ENCODE measurements at regions not wholly inside any gene's neighbourhood (a gene's known extent, or its start where the extent isn't known, plus 50 kb on each side); places are given as distances from the start of the nearest gene placed in this dataset.
"Not testable (repeated sequence)": the region's sequence is repeated elsewhere in the genome, so short reads cannot be mapped to it uniquely, and the experiment has no call there.

- no peak for TF ChIP-seq CTCF (conservative IDR thresholded peaks at IDR 0.05; ENCODE audit: low read depth)
- CTCF ChIA-PET, result no interaction called here
- no peak for DNase-seq (ENCODE audit: low spot score)
- H3K27ac ChIP-seq, result no peak overlapping the region
- POLR2A ChIA-PET (ENCODE audit: low non-redundant PET), result no interaction called here
Measured at GRCh38 chr2:116167107-116167506, 1647.4 kb upstream of the DDX18 start.

GRCh38 chr2:116180072-116180471, 1634.4 kb upstream of the DDX18 start:
- no peak for DNase-seq (ENCODE audit: low spot score)
- TF ChIP-seq CTCF (conservative IDR thresholded peaks at IDR 0.05; ENCODE audit: low read depth), result no peak
- ChIA-PET CTCF (no interaction called here), POLR2A (ENCODE audit: low non-redundant PET) (no interaction called here)
- H3K27ac ChIP-seq, result no peak overlapping the region

- POLR2A ChIA-PET (ENCODE audit: low non-redundant PET), result interaction anchor here (0.5 kb wide), 1 partner anchor 333 kb away, joined by 10 read pairs; no protein-coding TSS in a partner anchor
- CTCF ChIA-PET; DNase-seq (ENCODE audit: low spot score); H3K27ac ChIP-seq: not testable (repeated sequence)
Measured at GRCh38 chr2:116190684-116191083, 1623.8 kb upstream of the DDX18 start.

- no peak overlapping the region for H3K27ac ChIP-seq
- no peak for DNase-seq (ENCODE audit: low spot score)
- ChIA-PET CTCF (interaction anchor here (0.6 kb wide), 2 partner anchors 223 to 351 kb away, joined by 3 to 5 read pairs; no protein-coding TSS in a partner anchor), POLR2A (ENCODE audit: low non-redundant PET) (no interaction called here)
- TF ChIP-seq CTCF (conservative IDR thresholded peaks at IDR 0.05; ENCODE audit: low read depth), result no peak
Measured at GRCh38 chr2:116200086-116200485, 1614.4 kb upstream of the DDX18 start.

DNA sequence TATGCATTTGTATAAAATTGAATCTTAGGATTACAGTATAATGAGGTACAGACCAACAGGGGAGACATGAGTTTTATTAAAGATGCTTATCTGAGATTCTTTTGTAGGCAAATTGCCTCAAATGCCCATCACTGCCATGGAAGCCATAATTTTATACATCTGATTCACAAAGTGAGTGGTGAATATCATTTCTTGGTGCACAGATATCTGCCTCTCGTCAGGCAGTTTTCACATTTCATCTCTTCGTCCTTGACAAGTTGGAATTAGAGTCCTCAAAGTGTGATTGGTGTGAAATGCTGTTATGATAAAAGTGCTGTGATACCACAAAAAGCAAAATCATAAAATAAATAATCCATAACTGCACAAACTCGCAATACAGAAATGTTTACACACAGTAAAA, 1602.8 kb upstream of the DDX18 start:
- ChIA-PET CTCF (interaction anchor here (0.6 kb wide), 1 partner anchor 74 kb away, joined by 5 read pairs; no protein-coding TSS in a partner anchor), POLR2A (ENCODE audit: low non-redundant PET) (no interaction called here)

GRCh38 chr2:116222793-116223192, 1591.7 kb upstream of the DDX18 start:
- POLR2A ChIA-PET (ENCODE audit: low non-redundant PET), result no interaction called here
- H3K27ac ChIP-seq, result no peak overlapping the region
- DNase-seq (ENCODE audit: low spot score), result no peak
- CTCF ChIA-PET, result interaction anchor here (0.6 kb wide), 1 partner anchor 1566 kb away, joined by 5 read pairs; no protein-coding TSS in a partner anchor
- TF ChIP-seq CTCF (conservative IDR thresholded peaks at IDR 0.05; ENCODE audit: low read depth), result no peak

More for the DNA sequence above, 1602.8 kb upstream of the DDX18 start:
- DNase-seq (ENCODE audit: low spot score), result no peak
- H3K27ac ChIP-seq, result no peak overlapping the region
- TF ChIP-seq CTCF (conservative IDR thresholded peaks at IDR 0.05; ENCODE audit: low read depth), result no peak

GRCh38 chr2:116223912-116224311, 1590.6 kb upstream of the DDX18 start:
- H3K27ac ChIP-seq, result no peak overlapping the region
- no peak for TF ChIP-seq CTCF (conservative IDR thresholded peaks at IDR 0.05; ENCODE audit: low read depth)
- ChIA-PET POLR2A (ENCODE audit: low non-redundant PET) (no interaction called here), CTCF (no interaction called here)
- no peak for DNase-seq (ENCODE audit: low spot score)
